Skeletal muscle satellite cell (primary cell): ENCODE measurements at regions not wholly inside any gene's neighbourhood (a gene's known extent, or its start where the extent isn't known, plus 50 kb on each side); places are given as distances from the start of the nearest gene placed in this dataset.
"Not testable (repeated sequence)": the region's sequence is repeated elsewhere in the genome, so short reads cannot be mapped to it uniquely, and the experiment has no call there.

Experiments
- H3K27me3 ChIP-seq: 2 replicates; pipeline ENCODE4 v1.7.0; 2013; ENCODE audit warnings: low read length; ENCODE audit not compliant: control insufficient read depth, insufficient read depth
- H3K36me3 ChIP-seq: 2 replicates; pipeline ENCODE4 v1.7.0; 2013; ENCODE audit warnings: mild to moderate bottlenecking, control low read depth, low read length; ENCODE audit not compliant: insufficient read depth
- H3K4me1 ChIP-seq: 2 replicates; pipeline ENCODE4 v1.7.0; 2013; ENCODE audit warnings: low read length; ENCODE audit not compliant: control insufficient read depth, insufficient read depth
- H3K4me2 ChIP-seq: 2 replicates; pipeline ENCODE4 v1.7.0; 2013; ENCODE audit warnings: mild to moderate bottlenecking, low read length
- H3K4me3 ChIP-seq: 2 replicates; pipeline ENCODE4 v1.7.0; 2013; ENCODE audit warnings: low read length
- H3K9ac ChIP-seq: 2 replicates; pipeline ENCODE4 v1.7.0; 2013; ENCODE audit warnings: mild to moderate bottlenecking, low read depth, low read length, moderate library complexity
- H3K9me3 ChIP-seq: replicated peaks from 2 replicates; pipeline ENCODE4 v1.7.0; 2013; ENCODE audit warnings: mild to moderate bottlenecking, control low read depth, low read length

DNA sequence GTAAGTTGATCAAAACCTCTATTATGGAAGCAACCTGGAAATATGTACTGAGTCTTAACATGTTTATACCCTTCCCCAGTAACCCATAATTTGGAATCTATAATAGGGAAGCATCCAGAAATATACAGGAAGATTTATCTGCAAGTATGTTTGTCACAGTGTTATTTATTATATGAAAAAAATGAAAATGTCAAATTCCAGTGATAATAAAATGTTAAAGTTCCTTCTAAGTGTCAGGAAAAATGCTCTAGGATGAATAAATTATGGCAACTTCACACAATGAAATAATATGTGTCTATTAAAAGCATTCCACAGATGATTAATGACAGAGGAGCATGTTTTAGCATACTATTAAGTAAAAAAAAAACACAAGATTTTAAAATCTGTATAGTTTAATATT is 202.3 kb upstream of the PRNP start:
- Histone ChIP-seq H3K9me3 (no peaks in the 10 kb centered on the region), H3K27me3 (no peaks in the 10 kb centered on the region), H3K9ac (no peak overlapping the region), H3K4me2 (no peak overlapping the region), H3K4me1 (peaks cover 9% of the 10 kb centered on the region), H3K4me3 (no peak overlapping the region), H3K36me3 (no peaks in the 10 kb centered on the region)

DNA sequence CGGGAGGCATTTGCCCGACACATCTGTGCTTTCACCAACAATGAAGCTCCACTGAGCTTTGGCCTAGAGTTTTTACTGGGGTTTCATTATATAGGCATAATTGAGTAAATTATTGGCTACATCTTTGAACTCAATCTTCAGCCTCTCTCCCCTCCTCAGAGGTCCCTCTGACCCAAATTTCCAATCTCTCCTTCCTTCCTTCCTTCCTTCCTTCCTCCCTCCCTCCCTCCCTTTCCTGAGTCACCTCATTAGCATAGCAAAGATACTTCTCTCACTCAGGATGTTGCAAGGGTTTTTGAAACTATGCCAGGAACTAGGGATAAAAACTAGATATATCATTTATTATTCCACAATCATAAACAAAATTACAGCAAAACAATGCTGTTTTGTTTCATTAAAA is 202.8 kb upstream of the PRNP start:
- H3K36me3 ChIP-seq: no peaks in the 10 kb centered on the region
- no peaks in the 10 kb centered on the region for H3K9me3 ChIP-seq
- no peak overlapping the region for H3K4me2 ChIP-seq
- no peaks in the 10 kb centered on the region for H3K27me3 ChIP-seq
- no peak overlapping the region for H3K9ac ChIP-seq
- H3K4me1 ChIP-seq: peaks cover 5% of the 10 kb centered on the region
- no peak overlapping the region for H3K4me3 ChIP-seq

DNA sequence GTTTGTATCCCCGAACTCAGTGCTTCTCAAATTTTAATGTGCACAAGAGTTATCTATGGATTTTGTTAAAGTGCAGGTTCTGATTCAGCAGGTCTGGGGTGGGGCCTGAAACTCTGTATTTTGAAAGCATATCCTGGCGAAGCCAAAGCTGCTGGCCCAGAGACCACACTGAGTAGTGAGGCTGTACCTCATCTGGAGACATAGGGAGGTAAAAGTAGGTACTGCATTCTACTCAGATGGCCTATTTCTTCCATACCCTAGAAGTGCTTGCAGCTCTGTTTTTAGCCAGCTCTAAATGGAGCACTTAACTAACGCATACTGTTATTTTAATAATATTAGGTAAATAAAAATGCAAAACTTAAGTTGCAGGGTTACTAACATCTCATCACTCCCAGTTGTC is 206.2 kb upstream of the PRNP start:
- Histone ChIP-seq H3K4me1 (peaks cover 10% of the 10 kb centered on the region), H3K4me3 (no peak overlapping the region), H3K36me3 (no peaks in the 10 kb centered on the region), H3K9me3 (no peaks in the 10 kb centered on the region), H3K4me2 (no peak overlapping the region), H3K9ac (no peak overlapping the region), H3K27me3 (no peaks in the 10 kb centered on the region)

GRCh38 chr20:4476903-4477500 is 209.3 kb upstream of the PRNP start:
- Histone ChIP-seq H3K4me2 (no peak overlapping the region), H3K9ac (no peak overlapping the region), H3K9me3 (no peaks in the 10 kb centered on the region), H3K36me3 (no peaks in the 10 kb centered on the region), H3K4me3 (no peak overlapping the region), H3K27me3 (peaks cover 5% of the 10 kb centered on the region), H3K4me1 (peaks cover 16% of the 10 kb centered on the region)

- H3K4me1 ChIP-seq: peaks cover 24% of the 10 kb centered on the region
- no peak overlapping the region for H3K9ac ChIP-seq
- no peak overlapping the region for H3K4me2 ChIP-seq
- H3K36me3 ChIP-seq: no peaks in the 10 kb centered on the region
- H3K27me3 ChIP-seq: peaks cover 5% of the 10 kb centered on the region
- H3K4me3 ChIP-seq: no peak overlapping the region
- H3K9me3 ChIP-seq: no peaks in the 10 kb centered on the region
These were observed 213.3 kb upstream of the PRNP start for GRCh38 chr20:4472906-4473305.

DNA sequence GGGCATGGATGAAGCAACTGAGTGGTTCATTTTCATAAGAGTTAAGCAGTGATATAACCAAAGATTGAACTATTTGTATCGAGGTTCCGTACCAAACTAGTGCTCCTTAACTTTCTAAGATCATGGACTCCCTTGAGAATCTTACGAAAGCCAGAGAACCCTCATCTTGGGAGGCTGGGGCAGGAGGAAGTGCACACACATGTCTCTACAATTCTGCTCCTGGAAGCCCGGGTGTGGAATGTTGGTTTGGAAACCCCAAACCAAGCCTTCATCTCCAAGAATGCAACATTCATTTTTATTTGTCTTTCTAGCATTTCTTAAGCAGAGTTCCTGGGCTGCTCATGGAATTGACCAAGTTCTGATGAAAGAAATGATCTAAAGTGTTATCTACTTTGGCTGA is 215.0 kb upstream of the PRNP start:
- no peak overlapping the region for H3K4me2 ChIP-seq
- peaks cover 5% of the 10 kb centered on the region for H3K27me3 ChIP-seq
- H3K9me3 ChIP-seq: no peaks in the 10 kb centered on the region
- H3K36me3 ChIP-seq: no peaks in the 10 kb centered on the region
- H3K4me3 ChIP-seq: no peak overlapping the region
- no peak overlapping the region for H3K9ac ChIP-seq
- H3K4me1 ChIP-seq: peaks cover 17% of the 10 kb centered on the region

DNA sequence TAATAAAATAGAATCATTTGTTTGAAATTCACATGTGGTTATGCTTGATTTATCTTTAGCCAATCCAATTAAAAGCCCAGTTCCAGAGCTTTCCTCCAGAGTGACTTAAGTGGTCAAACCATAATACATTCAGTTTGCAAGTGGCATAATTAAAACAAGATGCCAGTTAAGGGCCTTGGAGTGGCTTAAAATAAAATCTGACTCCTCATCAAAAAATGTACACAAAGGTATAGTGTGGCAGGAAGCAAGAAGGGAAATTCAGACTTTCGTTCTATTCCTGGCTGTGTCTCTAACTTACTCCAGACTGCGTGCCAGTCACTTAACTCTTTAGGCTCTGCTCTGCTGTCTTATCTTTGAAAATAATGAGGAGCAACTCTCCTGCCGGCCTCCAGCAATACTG is 215.9 kb upstream of the PRNP start:
- Histone ChIP-seq H3K4me1 (peaks cover 17% of the 10 kb centered on the region), H3K9ac (no peak overlapping the region), H3K9me3 (no peaks in the 10 kb centered on the region), H3K36me3 (no peaks in the 10 kb centered on the region), H3K27me3 (peaks cover 5% of the 10 kb centered on the region), H3K4me2 (no peak overlapping the region), H3K4me3 (no peak overlapping the region)

DNA sequence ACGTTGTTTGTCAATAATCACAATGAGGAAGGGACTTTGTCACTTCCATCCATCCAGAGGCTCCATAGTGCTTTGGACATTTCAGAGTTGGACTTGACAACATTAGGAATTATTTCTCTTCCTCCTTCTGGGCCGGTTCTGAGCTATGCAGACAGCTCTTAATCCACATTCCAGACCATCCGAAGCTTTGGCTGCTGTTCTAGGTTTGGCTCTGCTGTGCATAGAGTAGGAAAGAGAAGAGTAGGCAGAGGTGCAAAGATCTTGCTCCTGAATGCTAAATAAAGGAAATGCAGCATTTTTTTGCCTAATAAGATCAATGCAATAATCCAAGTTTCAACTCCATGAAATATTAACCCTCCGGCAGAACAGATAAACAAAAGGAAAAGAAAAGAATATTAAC is 216.3 kb upstream of the PRNP start:
- peaks cover 17% of the 10 kb centered on the region for H3K4me1 ChIP-seq
- no peak overlapping the region for H3K4me3 ChIP-seq
- H3K4me2 ChIP-seq: no peak overlapping the region
- peaks cover 5% of the 10 kb centered on the region for H3K27me3 ChIP-seq
- H3K9me3 ChIP-seq: no peaks in the 10 kb centered on the region
- no peaks in the 10 kb centered on the region for H3K36me3 ChIP-seq
- no peak overlapping the region for H3K9ac ChIP-seq

- no peaks in the 10 kb centered on the region for H3K36me3 ChIP-seq
- H3K9me3 ChIP-seq: no peaks in the 10 kb centered on the region
- H3K9ac ChIP-seq: no peak overlapping the region
- H3K4me1 ChIP-seq: peaks cover 14% of the 10 kb centered on the region
- peaks cover 5% of the 10 kb centered on the region for H3K27me3 ChIP-seq
- no peak overlapping the region for H3K4me3 ChIP-seq
- H3K4me2 ChIP-seq: no peak overlapping the region
These were observed 218.1 kb upstream of the PRNP start for GRCh38 chr20:4468114-4468513.

DNA sequence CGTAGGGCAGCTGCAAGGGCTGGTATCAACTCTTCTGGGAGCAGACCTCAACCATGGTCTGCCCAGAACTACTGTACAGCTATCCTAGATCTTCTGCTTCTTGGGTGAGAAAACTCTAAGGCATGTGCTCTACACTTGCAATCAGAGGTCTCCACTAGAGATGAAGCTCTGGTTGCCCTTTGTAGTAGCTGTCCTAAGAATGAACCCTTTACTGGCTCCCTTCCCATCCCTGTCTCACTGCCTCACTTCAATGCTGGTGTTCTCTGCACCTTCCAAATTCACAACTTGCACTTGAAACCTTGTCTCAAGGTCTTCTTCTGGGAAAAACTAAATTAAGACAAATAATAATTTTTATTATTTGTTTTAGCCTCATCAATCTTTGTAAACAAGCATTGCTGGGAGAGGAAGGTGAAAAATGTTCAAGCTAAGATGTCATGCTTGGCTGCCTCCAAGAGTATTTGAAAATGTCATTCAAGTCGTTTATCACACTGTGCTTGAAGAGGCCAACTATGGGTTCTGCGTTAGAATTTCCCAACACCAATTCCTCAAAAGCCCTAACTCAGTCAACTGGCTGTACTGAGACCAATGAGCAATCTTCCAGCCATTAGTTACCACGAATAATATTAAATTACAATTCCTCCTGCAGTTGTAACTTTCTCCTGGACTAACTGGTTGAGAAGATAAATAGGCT is 216.9 kb upstream of the ADRA1D start:
- H3K27me3 ChIP-seq: peaks cover 9% of the 10 kb centered on the region
- H3K4me2 ChIP-seq: no peak overlapping the region
- no peak overlapping the region for H3K4me3 ChIP-seq
- no peak overlapping the region for H3K9ac ChIP-seq
- no peaks in the 10 kb centered on the region for H3K9me3 ChIP-seq
- no peaks in the 10 kb centered on the region for H3K36me3 ChIP-seq
- H3K4me1 ChIP-seq: peaks cover 8% of the 10 kb centered on the region

- Histone ChIP-seq H3K4me2 (no peak overlapping the region), H3K4me1 (peaks cover 1% of the 10 kb centered on the region)
These were observed 216.1 kb upstream of the ADRA1D start for GRCh38 chr20:4465212-4465611.

GRCh38 chr20:4462801-4463200 is 213.7 kb upstream of the ADRA1D start:
- not testable (repeated sequence) for H3K9me3 ChIP-seq, H3K4me3 ChIP-seq, H3K9ac ChIP-seq, H3K36me3 ChIP-seq, H3K4me1 ChIP-seq, H3K4me2 ChIP-seq
- peaks cover 11% of the 10 kb centered on the region for H3K27me3 ChIP-seq

More at GRCh38 chr20:4465212-4465611, 216.1 kb upstream of the ADRA1D start:
- no peaks in the 10 kb centered on the region for H3K36me3 ChIP-seq
- no peak overlapping the region for H3K9ac ChIP-seq
- H3K4me3 ChIP-seq: no peak overlapping the region
- no peaks in the 10 kb centered on the region for H3K9me3 ChIP-seq
- H3K27me3 ChIP-seq: peaks cover 11% of the 10 kb centered on the region
